B cell (primary cell): ENCODE measurements at regions not wholly inside any gene's neighbourhood (a gene's known extent, or its start where the extent isn't known, plus 50 kb on each side); places are given as distances from the start of the nearest gene placed in this dataset.

ENCODE experiments used
- ATAC-seq: fragments of 200-7000 bp; cut with Tn5 transposase; one replicate; pipeline ENCODE4 v1.10.0; 2021; ENCODE audit warnings: low read depth, mild to moderate bottlenecking, moderate number of reproducible peaks, moderate library complexity
- CTCF ChIA-PET: fragments of 350-600 bp; sonication (Branson Sonifier 250); formaldehyde crosslinking; loops from one replicate; lab custom pipeline; 2021; ENCODE audit warnings: antibody characterized with exemption, inconsistent platforms; lab: Charles Lee
- POLR2A ChIA-PET: fragments of 350-600 bp; sonication (Branson Sonifier 250); formaldehyde crosslinking; loops from one replicate; lab custom pipeline; 2021; ENCODE audit warnings: antibody characterized with exemption; lab: Charles Lee
- DNase-seq: peaks from one replicate; pipeline ENCODE4 v3.0.0; 2013
- H2AFZ ChIP-seq: 2 replicates; pipeline ENCODE4 v1.6.1; 2012; ENCODE audit warnings: mild to moderate bottlenecking, low read depth, low read length; ENCODE audit not compliant: insufficient read depth, poor library complexity, severe bottlenecking
- H3K27ac ChIP-seq, 2 donors: 1 replicate in 1 of 2; 2 replicates in 1 of 2; pipeline ENCODE4 v1.5.1; 2012 to 2013; ENCODE audit warnings: low read length in 2 of 2, mild to moderate bottlenecking in 2 of 2, moderate library complexity in 1 of 2
- H3K27me3 ChIP-seq, 4 experiments: fragments of 200-600 bp in 1 of 4; sonication (generic) in 1 of 4; replicated peaks in 1 of 4; 1 replicate in 2 of 4; 2 replicates in 2 of 4; pipeline versions ENCODE4 v1.6.1 to v1.7.0; 2013 to 2016; ENCODE audit warnings: low read length in 3 of 4, mild to moderate bottlenecking in 2 of 4, mixed read lengths in 1 of 4, moderate library complexity in 1 of 4; ENCODE audit not compliant: insufficient read depth in 4 of 4, control insufficient read depth in 3 of 4; ENCODE audit errors: control extremely low read depth in 1 of 4
- H3K36me3 ChIP-seq, 2 experiments: replicated peaks in 1 of 2; 1 replicate in 1 of 2; 2 replicates in 1 of 2; pipeline versions ENCODE4 v1.6.1 to v1.7.1; 2013; ENCODE audit warnings: low read length in 1 of 2; ENCODE audit not compliant: insufficient read depth in 2 of 2, control insufficient read depth in 1 of 2; ENCODE audit errors: control extremely low read depth in 1 of 2, extremely low read depth in 1 of 2
- H3K4me1 ChIP-seq, 2 donors: fragments of 200-600 bp in 1 of 2; sonication (generic) in 1 of 2; 1 replicate in 1 of 2; 2 replicates in 1 of 2; pipeline versions ENCODE4 v1.5.1 to v1.6.1; 2013 to 2017; ENCODE audit warnings: low read length in 2 of 2; ENCODE audit not compliant: control insufficient read depth in 2 of 2, insufficient read depth in 2 of 2
- H3K4me2 ChIP-seq: replicated peaks from 2 replicates; pipeline ENCODE3; 2012; ENCODE audit warnings: mild to moderate bottlenecking, low read depth, low read length; ENCODE audit not compliant: poor library complexity, severe bottlenecking
- H3K4me3 ChIP-seq, 5 experiments: fragments of 200-600 bp in 1 of 5; sonication (generic) in 1 of 5; 1 replicate in 3 of 5; 2 replicates in 2 of 5; pipeline versions ENCODE4 v1.5.1 to v1.7.0; 2011 to 2016; ENCODE audit warnings: low read length in 4 of 5, mild to moderate bottlenecking in 4 of 5, low read depth in 2 of 5, control low read depth in 1 of 5, moderate library complexity in 1 of 5; ENCODE audit not compliant: insufficient read depth in 1 of 5; ENCODE audit errors: control extremely low read depth in 1 of 5, extremely low read depth in 1 of 5
- H3K79me2 ChIP-seq: fragments of 200-600 bp; sonication (generic); one replicate; pipeline ENCODE4 v1.6.0; 2016; ENCODE audit warnings: low read length; ENCODE audit not compliant: control insufficient read depth, insufficient read depth
- H3K9ac ChIP-seq: fragments of 200-600 bp; sonication (generic); 2 replicates; pipeline ENCODE4 v1.6.1; 2017; ENCODE audit warnings: mild to moderate bottlenecking, low read length, moderate library complexity
- H3K9me3 ChIP-seq, 3 donors: one replicate each; pipeline versions ENCODE4 v1.6.1 to v1.7.1; 2013; ENCODE audit warnings: low read length in 2 of 3; ENCODE audit not compliant: control insufficient read depth in 2 of 3, insufficient read depth in 1 of 3; ENCODE audit errors: control extremely low read depth in 1 of 3
- H4K20me1 ChIP-seq: 2 replicates; pipeline ENCODE4 v1.6.0; 2012; ENCODE audit warnings: mild to moderate bottlenecking, low read length; ENCODE audit not compliant: insufficient read depth, control insufficient read depth, poor library complexity, severe bottlenecking
- H3K27ac Mint-ChIP-seq: one replicate; pipeline ENCODE4 v1.8.0; 2021; ENCODE audit warnings: mixed read lengths
- H3K27me3 Mint-ChIP-seq: one replicate; pipeline ENCODE4 v1.8.0; 2021; ENCODE audit warnings: mixed read lengths
- H3K4me1 Mint-ChIP-seq: one replicate; pipeline ENCODE4 v1.8.0; 2021; ENCODE audit warnings: mixed read lengths
- H3K4me3 Mint-ChIP-seq: one replicate; pipeline ENCODE4 v1.8.0; 2021; ENCODE audit warnings: mixed read lengths
- H3K9me3 Mint-ChIP-seq: one replicate; pipeline ENCODE4 v1.8.0; 2022; ENCODE audit warnings: mixed read lengths; ENCODE audit not compliant: insufficient read depth
- CTCF ChIP-seq: fragments of 200-600 bp; IDR thresholded peaks from one replicate; pipeline ENCODE4 v1.8.0; 2022; ENCODE audit warnings: antibody characterized with exemption, mild to moderate bottlenecking
- EZH2 ChIP-seq: IDR thresholded peaks from 2 replicates; pipeline ENCODE4 v1.6.1; 2012; ENCODE audit warnings: borderline replicate concordance, low read depth, mild to moderate bottlenecking, moderate library complexity, low read length; ENCODE audit not compliant: insufficient read depth, poor library complexity, severe bottlenecking
- WGBS: methylation state at CpG from one replicate; pipeline ENCODE4 v1.1.5; 2013; ENCODE audit warnings: missing lambda C conversion rate; ENCODE audit not compliant: insufficient coverage; 5-methylcytosine and 5-hydroxymethylcytosine counted together
- intact Hi-C: fragments of 100-400 bp; cut with micrococcal nuclease; formaldehyde crosslinking; loops from one replicate; pipeline ENCODE4 v1.10.0; 2022

DNA sequence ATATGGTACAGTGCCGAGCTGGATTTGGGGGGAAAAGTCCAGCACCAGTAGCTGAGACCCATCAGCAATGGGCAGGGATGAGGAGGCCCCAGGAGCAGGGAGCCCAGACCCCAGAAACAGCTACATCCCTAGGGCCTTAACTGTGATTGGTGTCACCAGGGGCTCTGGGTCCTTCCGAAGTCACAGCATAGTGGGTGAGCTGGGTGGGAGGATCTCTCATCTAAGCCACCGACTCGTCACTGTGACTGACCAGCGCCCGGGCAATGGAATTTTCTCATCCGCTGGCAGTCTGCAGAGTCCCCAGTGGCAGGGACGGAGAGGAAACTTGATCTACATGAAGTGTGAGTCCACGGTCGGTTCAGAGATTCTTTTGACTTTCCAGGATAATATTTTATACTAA lies 186.5 kb downstream of the SH3BP4 start:
- intact Hi-C loops = loop anchor here (5.0 kb wide), 1 partner anchor 609 kb away; no protein-coding TSS in a partner anchor
- no peak overlapping the region for H3K27ac Mint-ChIP-seq
- no peak overlapping the region for H3K4me3 Mint-ChIP-seq
- POLR2A ChIA-PET = no interaction called here
- H3K27me3 Mint-ChIP-seq = peaks cover 31% of the 10 kb centered on the region
- H3K9me3 ChIP-seq = no peaks in the 10 kb centered on the region
- H3K79me2 ChIP-seq = no peaks in the 10 kb centered on the region
- no peak overlapping the region for H3K4me3 ChIP-seq
- no peak overlapping the region for H3K27ac ChIP-seq
- ATAC-seq (no peak), DNase-seq (no peak)
- H4K20me1 ChIP-seq = no peaks in the 10 kb centered on the region
- CTCF ChIA-PET = no interaction called here
- no peaks in the 10 kb centered on the region for H3K9me3 Mint-ChIP-seq
- no peak overlapping the region for H3K9ac ChIP-seq
- H3K27me3 ChIP-seq = peaks cover 0 to 12% (median 0%) of the 10 kb centered on the region in 4 experiments
- 97% methylated on average over 7 of the region's 10 CpGs for WGBS
- H3K4me2 ChIP-seq = no peak overlapping the region
- no peaks in the 10 kb centered on the region for H3K4me1 Mint-ChIP-seq
- no peaks in the 10 kb centered on the region for H3K4me1 ChIP-seq
- no peak overlapping the region for H2AFZ ChIP-seq
- TF ChIP-seq CTCF (no peak), EZH2 (no peak)
- H3K36me3 ChIP-seq = no peaks in the 10 kb centered on the region

DNA sequence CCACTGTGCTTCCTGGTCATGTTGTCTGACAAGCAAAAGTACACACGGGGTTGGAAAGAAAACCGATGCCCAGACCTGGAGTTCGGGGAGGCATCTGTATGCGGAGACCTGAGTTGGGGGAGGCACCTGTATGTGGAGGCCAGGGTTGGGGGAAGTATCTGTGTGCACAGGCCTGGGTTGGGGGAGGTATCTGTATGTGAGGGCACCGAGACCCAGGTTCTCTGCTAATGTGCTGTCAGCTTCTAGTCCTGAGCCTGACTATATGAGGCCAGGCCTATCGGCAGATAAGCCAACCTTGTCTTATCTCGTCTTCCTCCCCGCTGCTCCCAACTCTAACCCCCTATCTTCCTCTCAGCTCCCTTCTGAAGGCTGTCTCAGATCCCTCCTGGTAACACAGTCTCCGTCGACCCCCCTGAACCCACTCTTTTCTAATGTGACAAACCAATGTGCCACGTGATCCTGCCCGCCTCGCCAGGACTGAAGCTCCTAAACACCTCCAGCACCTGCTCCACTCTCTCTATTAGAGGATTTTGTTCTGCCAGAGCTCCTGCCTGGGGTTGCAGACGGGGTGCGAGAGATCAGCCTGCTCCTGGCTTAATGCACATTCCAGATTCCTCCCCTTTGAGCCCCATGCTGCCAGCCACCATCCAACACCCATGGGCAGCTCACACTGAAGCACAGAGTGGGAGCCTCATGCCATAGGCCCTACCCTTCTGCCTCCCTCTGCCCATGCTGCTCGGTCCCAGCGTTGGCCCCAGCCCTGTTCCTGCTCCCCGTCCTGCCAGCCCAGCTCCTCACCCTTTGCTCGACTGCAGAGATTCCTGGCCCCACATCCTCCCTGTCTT lies 188.4 kb downstream of the SH3BP4 start:
- POLR2A ChIA-PET = no interaction called here
- no peak overlapping the region for H3K27ac Mint-ChIP-seq
- H3K4me1 Mint-ChIP-seq = no peaks in the 10 kb centered on the region
- Histone ChIP-seq H3K27ac (no peak overlapping the region), H3K9me3 (peaks cover 0 to 3% (median 0%) of the 10 kb centered on the region in 3 donors), H3K4me2 (no peak overlapping the region), H3K36me3 (no peaks in the 10 kb centered on the region), H3K9ac (no peak overlapping the region), H4K20me1 (no peaks in the 10 kb centered on the region), H2AFZ (no peak overlapping the region), H3K4me3 (no peak overlapping the region), H3K27me3 (peaks cover 0 to 12% (median 0%) of the 10 kb centered on the region in 4 experiments), H3K4me1 (no peaks in the 10 kb centered on the region), H3K79me2 (no peaks in the 10 kb centered on the region)
- no peak for ATAC-seq
- peaks cover 36% of the 10 kb centered on the region for H3K27me3 Mint-ChIP-seq
- intact Hi-C loops = loop anchor here (5.0 kb wide), 1 partner anchor 607 kb away; no protein-coding TSS in a partner anchor
- TF ChIP-seq EZH2 (no peak), CTCF (no peak)
- H3K4me3 Mint-ChIP-seq = no peak overlapping the region
- DNase-seq = no peak
- WGBS = 86% methylated on average over 19 of the region's 19 CpGs
- CTCF ChIA-PET = interaction anchor here (1.0 kb wide), 1 partner anchor 9 kb away, joined by 3 read pairs; no protein-coding TSS in a partner anchor
- H3K9me3 Mint-ChIP-seq = no peaks in the 10 kb centered on the region
